ENCODE measurements at regions not wholly inside any gene's neighbourhood (a gene's known extent, or its start where the extent isn't known, plus 50 kb on each side); places are given as distances from the start of the nearest gene placed in this dataset.

DNA sequence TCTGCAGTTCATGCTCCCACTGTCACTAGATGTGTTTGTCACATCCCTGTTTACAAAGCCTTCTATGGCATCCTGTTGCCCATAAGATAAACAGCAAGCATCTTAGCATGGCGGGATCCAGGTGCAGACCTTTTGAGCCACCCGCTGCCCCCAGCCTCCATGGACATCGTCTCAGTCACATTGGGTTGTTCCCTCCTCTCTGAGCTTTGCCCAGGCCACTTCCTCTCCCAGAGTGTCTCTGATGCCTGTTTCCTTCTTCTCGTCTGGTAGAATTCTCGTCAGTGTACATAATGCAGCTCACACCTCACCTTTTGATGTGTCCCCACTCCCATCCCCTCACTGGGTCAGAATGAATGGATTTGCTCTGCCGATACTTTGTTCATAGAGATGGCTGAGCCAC, 239.0 kb upstream of the APCDD1 start:
- H3K4me3 ChIP-seq (ENCODE audit: insufficient read depth, low read length) = no peak overlapping the region
- peaks cover 4% of the 10 kb centered on the region for H3K27me3 ChIP-seq (ENCODE audit: insufficient read depth, low read length)
- no peak overlapping the region for H3K4me2 ChIP-seq (ENCODE audit: insufficient read depth, low read length)
- H3K27ac ChIP-seq (ENCODE audit: low read depth, low read length) = no peak overlapping the region
- no peaks in the 10 kb centered on the region for H3K79me2 ChIP-seq (ENCODE audit: insufficient read depth, low read length)
- no peaks in the 10 kb centered on the region for H3K9me3 ChIP-seq (ENCODE audit: low read depth, low read length)
- no peaks in the 10 kb centered on the region for H4K20me1 ChIP-seq (ENCODE audit: insufficient read depth, low read length)
- no peak overlapping the region for H2AFZ ChIP-seq (ENCODE audit: low read length)
- TF ChIP-seq, protein P1, sequence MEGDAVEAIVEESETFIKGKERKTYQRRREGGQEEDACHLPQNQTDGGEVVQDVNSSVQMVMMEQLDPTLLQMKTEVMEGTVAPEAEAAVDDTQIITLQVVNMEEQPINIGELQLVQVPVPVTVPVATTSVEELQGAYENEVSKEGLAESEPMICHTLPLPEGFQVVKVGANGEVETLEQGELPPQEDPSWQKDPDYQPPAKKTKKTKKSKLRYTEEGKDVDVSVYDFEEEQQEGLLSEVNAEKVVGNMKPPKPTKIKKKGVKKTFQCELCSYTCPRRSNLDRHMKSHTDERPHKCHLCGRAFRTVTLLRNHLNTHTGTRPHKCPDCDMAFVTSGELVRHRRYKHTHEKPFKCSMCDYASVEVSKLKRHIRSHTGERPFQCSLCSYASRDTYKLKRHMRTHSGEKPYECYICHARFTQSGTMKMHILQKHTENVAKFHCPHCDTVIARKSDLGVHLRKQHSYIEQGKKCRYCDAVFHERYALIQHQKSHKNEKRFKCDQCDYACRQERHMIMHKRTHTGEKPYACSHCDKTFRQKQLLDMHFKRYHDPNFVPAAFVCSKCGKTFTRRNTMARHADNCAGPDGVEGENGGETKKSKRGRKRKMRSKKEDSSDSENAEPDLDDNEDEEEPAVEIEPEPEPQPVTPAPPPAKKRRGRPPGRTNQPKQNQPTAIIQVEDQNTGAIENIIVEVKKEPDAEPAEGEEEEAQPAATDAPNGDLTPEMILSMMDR (IDR thresholded peaks at IDR 0.05; ENCODE audit: extremely low read depth, low read depth, low read length) = no peak
- DNase-seq (ENCODE audit: insufficient read length, low spot score, missing footprints) = no peak
- H3K36me3 ChIP-seq (ENCODE audit: insufficient read depth, low read length) = no peaks in the 10 kb centered on the region
- no peaks in the 10 kb centered on the region for H3K4me1 ChIP-seq (ENCODE audit: insufficient read depth, low read length)

- H4K20me1 ChIP-seq (ENCODE audit: insufficient read depth, low read length) = no peaks in the 10 kb centered on the region
- no peaks in the 10 kb centered on the region for H3K9me3 ChIP-seq (ENCODE audit: low read depth, low read length)
- no peaks in the 10 kb centered on the region for H3K4me1 ChIP-seq (ENCODE audit: insufficient read depth, low read length)
- no peak overlapping the region for H2AFZ ChIP-seq (ENCODE audit: low read length)
- H3K4me3 ChIP-seq (ENCODE audit: insufficient read depth, low read length) = no peak overlapping the region
- peaks cover 4% of the 10 kb centered on the region for H3K27me3 ChIP-seq (ENCODE audit: insufficient read depth, low read length)
- no peaks in the 10 kb centered on the region for H3K79me2 ChIP-seq (ENCODE audit: insufficient read depth, low read length)
- no peaks in the 10 kb centered on the region for H3K36me3 ChIP-seq (ENCODE audit: insufficient read depth, low read length)
- TF ChIP-seq, protein P1 (IDR thresholded peaks at IDR 0.05; ENCODE audit: extremely low read depth, low read depth, low read length) = no peak
- no peak overlapping the region for H3K27ac ChIP-seq (ENCODE audit: low read depth, low read length)
- DNase-seq (ENCODE audit: insufficient read length, low spot score, missing footprints) = no peak
- H3K4me2 ChIP-seq (ENCODE audit: insufficient read depth, low read length) = no peak overlapping the region
Observed at GRCh38 chr18:10216791-10217190, 237.6 kb upstream of the APCDD1 start.

DNA sequence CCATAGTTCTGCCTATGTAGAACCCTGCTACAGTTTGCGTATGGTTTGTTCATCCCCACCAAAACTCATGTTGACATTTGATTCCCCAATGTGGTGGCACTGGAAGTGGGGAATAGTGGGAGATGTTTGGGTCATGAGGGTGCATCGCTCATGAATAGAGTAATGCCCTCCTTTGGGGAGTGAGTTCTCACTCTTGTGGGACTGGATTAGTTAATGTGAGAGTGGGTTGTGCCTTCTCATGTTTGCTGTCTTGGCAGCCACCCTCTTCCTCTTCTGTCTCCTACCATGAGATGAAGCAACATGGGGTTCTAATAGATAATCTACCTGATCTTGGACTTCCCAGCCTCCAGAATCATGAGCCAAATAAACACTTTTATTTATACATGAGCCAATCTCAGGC, 237.2 kb upstream of the APCDD1 start:
- Histone ChIP-seq H3K27ac (ENCODE audit: low read depth, low read length) (no peak overlapping the region), H3K36me3 (ENCODE audit: insufficient read depth, low read length) (no peaks in the 10 kb centered on the region), H3K4me2 (ENCODE audit: insufficient read depth, low read length) (no peak overlapping the region), H4K20me1 (ENCODE audit: insufficient read depth, low read length) (no peaks in the 10 kb centered on the region), H3K27me3 (ENCODE audit: insufficient read depth, low read length) (peaks cover 4% of the 10 kb centered on the region), H3K4me3 (ENCODE audit: insufficient read depth, low read length) (no peak overlapping the region), H3K79me2 (ENCODE audit: insufficient read depth, low read length) (no peaks in the 10 kb centered on the region), H3K4me1 (ENCODE audit: insufficient read depth, low read length) (no peaks in the 10 kb centered on the region), H3K9me3 (ENCODE audit: low read depth, low read length) (no peaks in the 10 kb centered on the region), H2AFZ (ENCODE audit: low read length) (no peak overlapping the region)
- TF ChIP-seq, protein P1 (IDR thresholded peaks at IDR 0.05; ENCODE audit: extremely low read depth, low read depth, low read length) = no peak
- no peak for DNase-seq (ENCODE audit: insufficient read length, low spot score, missing footprints)

GRCh38 chr18:10225300-10225699, 229.1 kb upstream of the APCDD1 start:
- H3K4me3 ChIP-seq (ENCODE audit: insufficient read depth, low read length) = no peak overlapping the region
- no peaks in the 10 kb centered on the region for H3K36me3 ChIP-seq (ENCODE audit: insufficient read depth, low read length)
- peaks cover 19% of the 10 kb centered on the region for H3K9me3 ChIP-seq (ENCODE audit: low read depth, low read length)
- H3K4me1 ChIP-seq (ENCODE audit: insufficient read depth, low read length) = no peaks in the 10 kb centered on the region
- no peak overlapping the region for H3K27ac ChIP-seq (ENCODE audit: low read depth, low read length)
- TF ChIP-seq, protein P1 (IDR thresholded peaks at IDR 0.05; ENCODE audit: extremely low read depth, low read depth, low read length) = no peak
- no peak for DNase-seq (ENCODE audit: insufficient read length, low spot score, missing footprints)
- no peak overlapping the region for H3K4me2 ChIP-seq (ENCODE audit: insufficient read depth, low read length)
- H2AFZ ChIP-seq (ENCODE audit: low read length) = no peak overlapping the region
- H3K27me3 ChIP-seq (ENCODE audit: insufficient read depth, low read length) = no peaks in the 10 kb centered on the region
- H4K20me1 ChIP-seq (ENCODE audit: insufficient read depth, low read length) = no peaks in the 10 kb centered on the region
- H3K79me2 ChIP-seq (ENCODE audit: insufficient read depth, low read length) = no peaks in the 10 kb centered on the region

Data from osteoblast (primary cell).